K562 (cell line): ENCODE measurements at regions not wholly inside any gene's neighbourhood (a gene's known extent, or its start where the extent isn't known, plus 50 kb on each side); places are given as distances from the start of the nearest gene placed in this dataset.

Experiments used
- ATAC-seq: fragments of 200-7000 bp; cut with Tn5 transposase; 3 replicates; pipeline ENCODE4 v1.9.1; 2020; ENCODE audit warnings: moderate library complexity
- BruUV-seq: library from RNA; stranded (reverse); fragments of 400-500 nt; replicated peaks from 2 replicates; lab custom pipeline; 2021; lab: Mats Ljungman, UMichigan
- CTCF ChIA-PET: fragments of 300-600 bp; formaldehyde crosslinking; extraction: SDS; loops from one replicate; lab custom pipeline; 2021; ENCODE audit warnings: low intra/inter-chr PET ratio; lab: Yijun Ruan, JAX
- POLR2A ChIA-PET: fragments of 300-600, 350-650 bp; sonication (Branson Sonifier 250); formaldehyde crosslinking; extraction: SDS; loops from one replicate; lab custom pipeline; 2021; ENCODE audit warnings: antibody characterized with exemption, inconsistent platforms; lab: Yijun Ruan, JAX
- DNase-seq, 4 experiments: peaks; one replicate each; pipeline versions ENCODE4 v3.0.0 to v3.0.0-alpha.2; 2011 to 2018; ENCODE audit warnings: low spot score in 3 of 4, mixed read lengths in 3 of 4; ENCODE audit errors: extremely low read depth in 1 of 4
- FAIRE-seq: peaks from 2 replicates; lab custom pipeline; 2011; peaks lifted over from hg19 to GRCh38; lab: Jason Lieb, UNC
- H2AFZ ChIP-seq: 2 replicates; pipeline ENCODE4 v1.6.0; 2011; ENCODE audit warnings: low read depth, low read length, control low read depth, inconsistent platforms
- H3K27ac ChIP-seq: fragments of 200-600 bp; 3 replicates; pipeline ENCODE4 v1.8.0; 2011; ENCODE audit warnings: low read depth, mild to moderate bottlenecking, control low read depth, inconsistent platforms, low read length, moderate library complexity, mixed read lengths; ENCODE audit errors: extremely low read depth
- H3K27me3 ChIP-seq, 2 experiments: fragments of 300-600 bp in 1 of 2; 2 replicates in 1 of 2; 3 replicates in 1 of 2; pipeline versions ENCODE4 v1.6.0 to v1.8.0; 2011; ENCODE audit warnings: inconsistent platforms in 2 of 2, low read length in 2 of 2, mild to moderate bottlenecking in 1 of 2, mixed read lengths in 1 of 2, moderate library complexity in 1 of 2; ENCODE audit not compliant: control insufficient read depth in 2 of 2, insufficient read depth in 2 of 2
- H3K36me3 ChIP-seq: fragments of 300-600 bp; 3 replicates; pipeline ENCODE4 v1.8.0; 2011; ENCODE audit warnings: mild to moderate bottlenecking, low read length, inconsistent platforms; ENCODE audit not compliant: control insufficient read depth, insufficient read depth
- H3K4me1 ChIP-seq, 2 experiments: fragments of 200-600 bp in 1 of 2; replicated peaks in 1 of 2; 2 replicates in 1 of 2; 3 replicates in 1 of 2; pipeline versions ENCODE4 v1.5.1 to v1.8.0; 2011; ENCODE audit warnings: inconsistent platforms in 2 of 2, low read length in 2 of 2, mild to moderate bottlenecking in 1 of 2, mixed read lengths in 1 of 2, moderate library complexity in 1 of 2; ENCODE audit not compliant: control insufficient read depth in 2 of 2, insufficient read depth in 2 of 2
- H3K4me2 ChIP-seq: 2 replicates; pipeline ENCODE4 v1.6.1; 2011; ENCODE audit warnings: low read length, control low read depth, inconsistent platforms, mixed read lengths; ENCODE audit not compliant: insufficient read depth
- H3K4me3 ChIP-seq: fragments of 200-600 bp; sonication (generic), shearing (Covaris generic); 2 replicates; pipeline ENCODE4 v1.5.1; 2016; ENCODE audit warnings: control low read depth, inconsistent platforms
- H3K79me2 ChIP-seq: fragments of 200-600 bp; 3 replicates; pipeline ENCODE4 v1.8.0; 2011; ENCODE audit warnings: low read length, inconsistent platforms; ENCODE audit not compliant: control insufficient read depth, insufficient read depth
- H3K9ac ChIP-seq, 2 experiments: 2 replicates each; pipeline versions ENCODE4 v1.6.0 to v1.6.1; 2011; ENCODE audit warnings: low read depth in 2 of 2, low read length in 2 of 2, control low read depth in 1 of 2, inconsistent platforms in 1 of 2, mild to moderate bottlenecking in 1 of 2, mixed read lengths in 1 of 2; ENCODE audit not compliant: insufficient read depth in 1 of 2
- H3K9me1 ChIP-seq: one replicate; pipeline ENCODE4 v1.6.0; 2011; ENCODE audit warnings: inconsistent platforms, mild to moderate bottlenecking, low read length, moderate library complexity; ENCODE audit not compliant: control insufficient read depth, insufficient read depth
- H3K9me3 ChIP-seq: replicated peaks from 2 replicates; pipeline ENCODE4 v1.5.1; 2011; ENCODE audit warnings: low read depth, low read length, inconsistent platforms; ENCODE audit not compliant: control insufficient read depth, insufficient read depth
- H4K20me1 ChIP-seq: replicated peaks from 2 replicates; pipeline ENCODE4 v1.6.1; 2011; ENCODE audit warnings: low read length, inconsistent platforms, mixed read lengths; ENCODE audit not compliant: control insufficient read depth, insufficient read depth
- CSDE1 ChIP-seq, 2 experiments: fragments of 450-650 bp; IDR thresholded peaks; 2 replicates each; pipeline ENCODE4 v1.6.1; 2016; ENCODE audit warnings: mild to moderate bottlenecking in 1 of 2
- HCFC1 ChIP-seq: IDR thresholded peaks from 2 replicates; pipeline ENCODE4 v1.6.1; 2012; ENCODE audit warnings: low read depth, low read length, improper control_type of control experiment
- KLF1 ChIP-seq: fragments of 450-650 bp; IDR thresholded peaks from 2 replicates; pipeline ENCODE4 v1.6.1; 2016; ENCODE audit warnings: missing genetic modification characterization, missing compliant biosample characterization
- PTRF ChIP-seq: fragments of 450-650 bp; IDR thresholded peaks from 2 replicates; pipeline ENCODE4 v1.6.1; 2016; ENCODE audit warnings: mild to moderate bottlenecking, missing genetic modification characterization, missing compliant biosample characterization
- PYGO2 ChIP-seq: fragments of 450-650 bp; IDR thresholded peaks from 2 replicates; pipeline ENCODE4 v1.6.1; 2016; ENCODE audit warnings: mild to moderate bottlenecking, missing genetic modification characterization, moderate library complexity, missing compliant biosample characterization
- WGBS: fragments of 100-300 bp; shearing (Covaris generic); methylation state at CpG from one replicate; pipeline ENCODE4 v1.1.6; 2016; ENCODE audit warnings: low coverage, mixed read lengths; ENCODE audit not compliant: insufficient coverage; ENCODE audit errors: missing lambda C conversion rate; 5-methylcytosine and 5-hydroxymethylcytosine counted together
- in situ Hi-C: fragments of 300-500 bp; cut with MboI; formaldehyde crosslinking; loops from 4 replicates; pipeline ENCODE4 v1.15.0; 2018; ENCODE audit warnings: inconsistent platforms, mixed read lengths
- intact Hi-C: fragments of 100-400 bp; cut with micrococcal nuclease; formaldehyde crosslinking; loops from 2 replicates; pipeline ENCODE4 v1.14.2; 2022
- TF ChIP-seq, protein P1 (sequence below): fragments of 250-450 bp; sonication (Bioruptor Pico); IDR thresholded peaks from 2 replicates; pipeline ENCODE4 v1.5.0; 2022; ENCODE audit warnings: mild to moderate bottlenecking
- TF ChIP-seq, protein P2 (sequence below), 2 experiments: fragments of 450-650 bp in 1 of 2; sonication (generic) in 1 of 2; formaldehyde crosslinking in 1 of 2; IDR thresholded peaks in 1 of 2; conservative IDR thresholded peaks in 1 of 2; 2 replicates each; pipeline versions ENCODE4 v1.6.1 to v1.8.1; 2016 to 2023; ENCODE audit warnings: mild to moderate bottlenecking in 2 of 2, moderate library complexity in 2 of 2, inconsistent platforms in 1 of 2, missing genetic modification reagents in 1 of 2
- TF ChIP-seq, protein P3 (sequence below): fragments of 250-450 bp; sonication (Bioruptor Pico); IDR thresholded peaks from 2 replicates; pipeline ENCODE4 v1.5.0; 2021

DNA sequence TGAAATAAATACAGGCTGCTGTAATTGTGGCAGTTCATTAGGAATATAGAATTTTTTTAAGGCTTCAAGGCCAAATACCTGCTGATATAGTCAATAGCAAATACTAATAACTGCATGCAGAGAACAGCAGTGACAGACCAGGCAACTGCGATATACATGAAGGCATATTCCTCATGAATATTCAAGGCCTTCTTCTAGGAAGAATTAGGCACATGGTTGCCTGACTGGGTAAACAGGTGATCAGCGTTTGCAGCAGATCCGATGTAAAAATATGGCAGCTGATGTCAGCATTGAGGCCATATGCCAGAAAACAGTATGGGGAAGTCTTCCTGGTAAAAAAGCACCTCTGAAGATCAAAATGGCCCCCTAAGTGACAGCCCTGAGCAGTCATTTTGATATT, 629.7 kb downstream of the UQCRFS1 start:
- POLR2A ChIA-PET: interaction anchor here (1.0 kb wide), 1 partner anchor 21 kb away, joined by 3 read pairs; no protein-coding TSS in a partner anchor

More for the DNA sequence above, 629.7 kb downstream of the UQCRFS1 start:
- no peaks in the 10 kb centered on the region for H3K36me3 ChIP-seq
- no peaks in the 10 kb centered on the region for H4K20me1 ChIP-seq
- H3K9me3 ChIP-seq: no peaks in the 10 kb centered on the region
- H3K4me1 ChIP-seq: peaks cover 12 to 28% of the 10 kb centered on the region in 2 experiments; a peak in 3 of 5 replicates
- CTCF ChIA-PET: no interaction called here
- no TSS peak for BruUV-seq
- WGBS: 40% methylated on average over 3 of the region's 3 CpGs
- no peak for TF ChIP-seq CSDE1 (IDR thresholded peaks at IDR 0.05)
- TF ChIP-seq, protein P1, sequence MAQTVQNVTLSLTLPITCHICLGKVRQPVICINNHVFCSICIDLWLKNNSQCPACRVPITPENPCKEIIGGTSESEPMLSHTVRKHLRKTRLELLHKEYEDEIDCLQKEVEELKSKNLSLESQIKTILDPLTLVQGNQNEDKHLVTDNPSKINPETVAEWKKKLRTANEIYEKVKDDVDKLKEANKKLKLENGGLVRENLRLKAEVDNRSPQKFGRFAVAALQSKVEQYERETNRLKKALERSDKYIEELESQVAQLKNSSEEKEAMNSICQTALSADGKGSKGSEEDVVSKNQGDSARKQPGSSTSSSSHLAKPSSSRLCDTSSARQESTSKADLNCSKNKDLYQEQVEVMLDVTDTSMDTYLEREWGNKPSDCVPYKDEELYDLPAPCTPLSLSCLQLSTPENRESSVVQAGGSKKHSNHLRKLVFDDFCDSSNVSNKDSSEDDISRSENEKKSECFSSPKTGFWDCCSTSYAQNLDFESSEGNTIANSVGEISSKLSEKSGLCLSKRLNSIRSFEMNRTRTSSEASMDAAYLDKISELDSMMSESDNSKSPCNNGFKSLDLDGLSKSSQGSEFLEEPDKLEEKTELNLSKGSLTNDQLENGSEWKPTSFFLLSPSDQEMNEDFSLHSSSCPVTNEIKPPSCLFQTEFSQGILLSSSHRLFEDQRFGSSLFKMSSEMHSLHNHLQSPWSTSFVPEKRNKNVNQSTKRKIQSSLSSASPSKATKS (CRISPR knock-in tag): no peak
- TF ChIP-seq KLF1: no peak
- TF ChIP-seq PYGO2 (tag): no peak
- TF ChIP-seq PTRF: 0 out of 2 replicates have a peak, but pooled peaks have one; percentile 37
- TF ChIP-seq, protein P2, sequence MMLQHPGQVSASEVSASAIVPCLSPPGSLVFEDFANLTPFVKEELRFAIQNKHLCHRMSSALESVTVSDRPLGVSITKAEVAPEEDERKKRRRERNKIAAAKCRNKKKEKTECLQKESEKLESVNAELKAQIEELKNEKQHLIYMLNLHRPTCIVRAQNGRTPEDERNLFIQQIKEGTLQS (IDR thresholded peaks at IDR 0.05): no peak
- TF ChIP-seq, protein P2 (CRISPR knock-in tag; conservative IDR thresholded peaks at IDR 0.05): no peak
- TF ChIP-seq, protein P3, sequence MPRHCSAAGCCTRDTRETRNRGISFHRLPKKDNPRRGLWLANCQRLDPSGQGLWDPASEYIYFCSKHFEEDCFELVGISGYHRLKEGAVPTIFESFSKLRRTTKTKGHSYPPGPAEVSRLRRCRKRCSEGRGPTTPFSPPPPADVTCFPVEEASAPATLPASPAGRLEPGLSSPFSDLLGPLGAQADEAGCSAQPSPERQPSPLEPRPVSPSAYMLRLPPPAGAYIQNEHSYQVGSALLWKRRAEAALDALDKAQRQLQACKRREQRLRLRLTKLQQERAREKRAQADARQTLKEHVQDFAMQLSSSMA (CRISPR knock-in tag): no peak
- no peak for TF ChIP-seq HCFC1
- FAIRE-seq (no peak), DNase-seq (no peak), ATAC-seq (no peak)
- no peaks in the 10 kb centered on the region for H3K9me1 ChIP-seq
- no peak overlapping the region for H3K4me2 ChIP-seq
- intact Hi-C loops: no loop called here
- H3K79me2 ChIP-seq: no peaks in the 10 kb centered on the region
- in situ Hi-C loops: no loop called here
- no peak overlapping the region for H3K9ac ChIP-seq
- no peak overlapping the region for H3K27ac ChIP-seq
- H3K27me3 ChIP-seq: no peaks in the 10 kb centered on the region
- H2AFZ ChIP-seq: peak overlapping the region; percentile 66
- H3K4me3 ChIP-seq: no peak overlapping the region
